ENCODE measurements at regions not wholly inside any gene's neighbourhood (a gene's known extent, or its start where the extent isn't known, plus 50 kb on each side); places are given as distances from the start of the nearest gene placed in this dataset.
A peak's percentile ranks its signal among the peaks of the same experiment; 100 is the strongest.

DNA sequence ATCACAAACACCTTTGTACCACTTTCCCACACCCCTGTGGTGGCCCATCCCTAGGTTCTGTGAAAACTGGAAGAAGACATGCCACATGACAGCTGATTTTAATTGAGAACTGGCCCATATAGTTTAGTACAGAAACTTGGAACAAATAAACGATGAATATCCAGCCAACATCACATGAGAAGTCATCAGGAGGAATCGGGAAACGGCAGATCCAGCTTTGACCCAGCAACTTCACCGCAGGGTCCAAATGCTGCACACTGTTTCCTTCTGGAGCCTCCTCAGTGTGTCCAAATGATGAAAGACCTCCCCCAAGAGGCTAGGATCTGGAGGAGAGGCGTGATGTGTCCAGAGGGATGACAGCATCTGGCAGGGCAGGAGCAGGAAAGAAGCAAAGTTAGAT lies 75.5 kb downstream of the COPS8 start:
- Mint-ChIP-seq H3K4me1 (peaks cover 24% of the 10 kb centered on the region), H3K9me3 (no peaks in the 10 kb centered on the region), H3K27ac (no peak overlapping the region), H3K27me3 (peaks cover 4% of the 10 kb centered on the region), H3K4me3 (no peak overlapping the region), H3K36me3 (ENCODE audit: low read depth) (no peaks in the 10 kb centered on the region)
- DNase-seq (no peak), ATAC-seq (no peak)

DNA sequence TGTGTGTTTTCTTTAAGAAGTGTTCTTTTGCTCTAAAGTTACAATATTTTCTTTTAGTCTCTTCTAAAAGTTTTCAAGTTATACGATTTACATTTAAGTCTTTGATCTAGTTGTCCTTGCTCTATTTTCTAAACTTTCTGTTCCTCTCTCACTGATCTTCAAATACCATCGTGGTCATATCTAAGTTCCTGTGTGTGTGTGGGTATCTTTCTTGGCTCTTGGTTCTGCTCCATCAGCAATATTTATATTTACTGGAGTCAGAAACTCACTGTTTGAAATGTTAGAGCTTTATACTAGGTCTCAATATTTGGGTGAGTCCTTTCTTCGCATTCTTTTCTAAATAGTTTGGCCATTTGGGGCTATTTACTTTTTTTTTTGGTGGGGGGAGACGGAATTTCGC lies 77.3 kb downstream of the COPS8 start:
- H3K9me3 Mint-ChIP-seq, result peaks cover 3% of the 10 kb centered on the region
- peaks cover 10% of the 10 kb centered on the region for H3K27me3 Mint-ChIP-seq
- no peak overlapping the region for H3K27ac Mint-ChIP-seq
- DNase-seq (no peak), ATAC-seq (no peak)
- peaks cover 12% of the 10 kb centered on the region for H3K4me1 Mint-ChIP-seq
- no peak overlapping the region for H3K4me3 Mint-ChIP-seq
- H3K36me3 Mint-ChIP-seq (ENCODE audit: low read depth), result no peaks in the 10 kb centered on the region

DNA sequence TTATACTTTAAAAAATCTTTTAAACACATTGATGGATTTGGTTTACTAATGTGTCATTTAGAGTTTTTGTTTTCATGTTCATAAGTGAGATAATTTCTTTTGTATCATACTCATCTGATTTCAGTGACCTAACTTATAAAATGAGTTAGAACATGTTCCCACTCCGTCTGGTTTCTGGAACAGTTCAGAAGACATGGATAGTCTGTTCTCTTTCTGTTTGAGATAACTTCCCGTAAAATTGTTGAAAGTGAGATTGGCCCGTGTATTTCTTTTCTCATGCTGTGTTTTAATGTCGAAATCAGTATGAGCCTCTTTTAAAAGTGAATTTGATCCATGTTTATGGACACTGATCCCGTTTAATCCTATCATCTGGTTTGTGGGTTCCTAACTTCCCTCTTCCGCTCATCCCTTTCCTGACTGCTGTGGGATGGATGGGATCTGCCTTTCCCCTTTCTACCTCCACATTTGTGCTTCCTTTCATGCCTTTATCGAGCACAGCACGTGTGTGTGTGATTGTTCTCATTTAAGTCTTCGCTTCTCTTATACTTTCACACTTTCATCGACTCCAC lies 78.9 kb downstream of the COPS8 start:
- peaks cover 13% of the 10 kb centered on the region for H3K27me3 Mint-ChIP-seq
- no peak overlapping the region for H3K27ac Mint-ChIP-seq
- no peaks in the 10 kb centered on the region for H3K36me3 Mint-ChIP-seq (ENCODE audit: low read depth)
- peaks cover under 1% of the 10 kb centered on the region for H3K4me1 Mint-ChIP-seq
- no peak for ATAC-seq
- no peak for DNase-seq
- H3K9me3 Mint-ChIP-seq, result peaks cover 7% of the 10 kb centered on the region
- no peak overlapping the region for H3K4me3 Mint-ChIP-seq

DNA sequence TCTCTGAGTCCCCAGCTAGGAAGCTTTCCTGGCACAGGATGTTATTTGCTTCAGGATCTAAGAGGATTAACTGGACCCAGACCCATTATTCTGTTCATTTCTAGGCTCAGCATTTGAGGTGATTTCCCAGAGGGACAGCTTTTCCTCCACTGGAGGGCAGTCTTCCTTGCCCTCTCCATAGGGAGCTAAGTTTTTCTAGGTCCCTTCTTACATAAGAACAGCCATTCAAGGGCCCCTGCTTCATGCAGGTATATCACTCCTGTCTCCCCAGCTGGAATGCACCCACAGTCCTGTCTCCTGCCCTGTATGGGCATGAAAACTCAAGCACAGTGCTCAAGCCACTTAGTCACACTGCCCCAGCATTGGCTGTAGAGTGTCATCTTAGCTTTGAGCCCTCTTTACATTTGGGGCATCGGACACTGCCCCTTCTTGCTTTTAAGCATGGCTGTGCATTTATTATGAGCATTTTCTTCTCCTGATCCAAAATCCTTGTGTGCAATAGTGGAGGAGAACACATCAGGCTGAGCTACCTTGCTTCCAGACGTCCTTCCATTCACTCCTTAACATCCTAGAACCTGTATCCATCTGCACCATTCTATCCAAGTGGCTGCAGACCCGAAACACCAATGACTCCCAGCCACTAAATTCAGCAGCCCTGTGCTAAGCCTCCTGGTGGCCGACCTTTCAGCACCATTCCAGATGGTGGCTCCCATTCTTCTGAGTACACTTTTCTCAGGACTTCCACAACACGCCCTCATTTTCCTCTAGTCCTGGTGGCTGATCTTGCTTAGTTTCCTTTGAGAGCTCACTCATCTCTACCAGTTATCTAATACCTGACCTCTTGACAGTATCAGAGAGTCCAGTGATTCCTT lies 80.0 kb downstream of the COPS8 start:
- Mint-ChIP-seq H3K4me3 (no peak overlapping the region), H3K9me3 (peaks cover 7% of the 10 kb centered on the region)
- no peak for ATAC-seq

DNA sequence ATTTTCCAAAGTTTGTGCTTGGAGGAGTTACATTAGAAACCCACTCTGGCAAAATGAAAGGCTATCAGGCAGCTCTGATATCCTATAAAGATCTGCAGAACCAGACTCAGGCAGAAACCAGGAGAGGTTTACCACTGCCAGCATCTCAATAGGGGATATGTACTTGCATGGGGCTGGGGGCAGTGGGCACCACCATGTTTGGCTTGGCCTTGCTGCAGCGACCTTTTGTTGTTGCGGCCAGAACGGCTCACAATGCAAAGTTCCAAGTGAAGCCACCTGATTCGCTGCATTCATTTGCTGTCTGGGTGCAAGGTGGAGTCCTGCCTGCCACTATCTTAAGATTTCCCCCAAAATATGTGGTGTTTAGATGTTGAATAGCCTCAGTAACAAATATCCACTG lies 81.3 kb downstream of the COPS8 start:
- peaks cover 14% of the 10 kb centered on the region for H3K27me3 Mint-ChIP-seq
- peaks cover 7% of the 10 kb centered on the region for H3K9me3 Mint-ChIP-seq

More for the DNA sequence above, 80.0 kb downstream of the COPS8 start:
- DNase-seq, result no peak
- H3K27me3 Mint-ChIP-seq, result peaks cover 13% of the 10 kb centered on the region
- no peaks in the 10 kb centered on the region for H3K36me3 Mint-ChIP-seq (ENCODE audit: low read depth)
- no peaks in the 10 kb centered on the region for H3K4me1 Mint-ChIP-seq
- H3K27ac Mint-ChIP-seq, result no peak overlapping the region

DNA sequence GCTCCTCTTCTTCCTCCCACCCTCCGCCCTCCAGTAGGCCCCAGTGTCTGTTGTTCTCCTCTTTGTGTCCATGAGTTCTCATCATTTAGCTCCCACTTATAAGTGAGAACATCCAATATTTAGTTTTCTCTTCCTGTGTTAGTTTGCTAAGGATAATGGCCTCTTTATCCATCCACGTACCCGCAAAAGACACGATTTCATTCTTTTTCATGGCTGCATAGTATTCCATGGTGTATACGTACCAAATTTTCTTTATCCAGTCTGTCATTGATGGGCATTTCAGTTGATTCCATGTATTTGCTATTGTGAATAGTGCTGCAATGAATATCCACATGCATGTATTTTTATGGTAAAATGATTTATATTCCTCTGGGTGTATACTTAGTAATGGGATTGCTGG lies 82.2 kb downstream of the COPS8 start:
- no peak for ATAC-seq
- Mint-ChIP-seq H3K4me3 (no peak overlapping the region), H3K36me3 (ENCODE audit: low read depth) (no peaks in the 10 kb centered on the region), H3K27me3 (peaks cover 17% of the 10 kb centered on the region), H3K9me3 (peaks cover 7% of the 10 kb centered on the region), H3K27ac (no peak overlapping the region), H3K4me1 (no peaks in the 10 kb centered on the region)
- no peak for DNase-seq

More for the DNA sequence above, 81.3 kb downstream of the COPS8 start:
- no peaks in the 10 kb centered on the region for H3K4me1 Mint-ChIP-seq
- no peaks in the 10 kb centered on the region for H3K36me3 Mint-ChIP-seq (ENCODE audit: low read depth)
- H3K27ac Mint-ChIP-seq, result no peak overlapping the region
- no peak overlapping the region for H3K4me3 Mint-ChIP-seq
- no peak for DNase-seq
- ATAC-seq, result no peak

DNA sequence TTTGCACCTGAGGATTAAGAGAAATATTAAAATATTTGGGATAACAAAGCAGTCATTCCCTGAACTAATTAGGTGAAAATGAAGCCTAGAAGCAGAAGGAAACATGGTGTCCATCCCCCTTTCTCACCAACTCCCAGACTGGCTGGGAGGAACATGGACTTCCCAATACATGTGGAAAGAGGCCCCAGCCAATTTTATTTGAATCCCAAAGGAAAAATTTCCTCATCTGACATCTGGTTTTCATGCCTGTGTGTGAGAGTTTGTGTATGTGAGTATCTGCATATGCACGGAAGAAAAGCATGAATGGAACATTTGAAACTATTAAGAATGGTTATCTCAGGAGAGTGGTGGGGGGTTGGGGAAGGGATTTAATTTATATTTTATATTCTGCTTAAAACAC lies 84.3 kb downstream of the COPS8 start:
- Mint-ChIP-seq H3K4me1 (no peaks in the 10 kb centered on the region), H3K27ac (no peak overlapping the region), H3K27me3 (peaks cover 22% of the 10 kb centered on the region), H3K4me3 (no peak overlapping the region), H3K9me3 (peaks cover 11% of the 10 kb centered on the region), H3K36me3 (ENCODE audit: low read depth) (no peaks in the 10 kb centered on the region)
- no peak for ATAC-seq
- no peak for DNase-seq

DNA sequence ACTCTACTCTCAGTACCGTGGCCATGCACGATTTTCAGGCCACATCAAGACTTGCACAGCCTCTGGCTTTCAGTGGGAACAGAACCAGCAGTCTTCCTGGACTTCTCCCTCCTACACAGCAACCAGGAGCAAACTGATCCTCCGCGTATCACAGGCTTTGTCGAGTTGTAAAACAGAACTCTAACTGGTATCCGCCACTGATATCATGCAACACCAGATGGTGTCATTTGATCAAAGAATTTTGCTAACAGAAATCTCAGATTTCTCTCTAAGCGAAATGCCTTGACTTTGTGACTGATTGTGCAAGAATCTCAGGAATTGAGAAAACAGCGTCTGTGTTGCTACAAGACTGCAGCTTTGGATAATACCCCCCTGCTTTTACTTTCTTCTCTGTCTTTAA lies 85.7 kb downstream of the COPS8 start:
- no peak overlapping the region for H3K4me3 Mint-ChIP-seq
- H3K36me3 Mint-ChIP-seq (ENCODE audit: low read depth), result no peaks in the 10 kb centered on the region
- H3K27me3 Mint-ChIP-seq, result peaks cover 32% of the 10 kb centered on the region
- H3K9me3 Mint-ChIP-seq, result peaks cover 11% of the 10 kb centered on the region
- no peaks in the 10 kb centered on the region for H3K4me1 Mint-ChIP-seq
- DNase-seq (no peak), ATAC-seq (no peak)
- H3K27ac Mint-ChIP-seq, result no peak overlapping the region

DNA sequence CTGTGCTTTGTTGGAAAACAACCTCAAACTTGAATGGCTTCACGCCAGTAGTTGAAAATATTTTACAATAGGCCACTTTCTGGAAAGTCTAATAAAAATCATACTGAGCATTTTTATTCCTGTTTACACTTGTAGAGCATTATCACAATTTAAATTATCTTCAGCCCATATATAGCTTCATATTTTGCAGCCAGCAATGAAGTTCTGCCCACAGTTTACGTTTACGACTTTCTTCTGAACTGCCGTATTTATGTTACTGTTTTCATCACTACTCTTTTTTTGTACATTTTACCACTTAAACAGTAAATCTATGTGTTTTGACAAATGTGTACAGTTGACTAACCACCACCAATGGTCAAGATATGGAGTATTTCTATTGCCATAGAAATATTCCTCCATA lies 86.2 kb downstream of the COPS8 start:
- Mint-ChIP-seq H3K36me3 (ENCODE audit: low read depth) (no peaks in the 10 kb centered on the region), H3K9me3 (peaks cover 11% of the 10 kb centered on the region), H3K4me3 (no peak overlapping the region), H3K4me1 (no peaks in the 10 kb centered on the region), H3K27me3 (peaks cover 31% of the 10 kb centered on the region), H3K27ac (no peak overlapping the region)
- no peak for ATAC-seq
- no peak for DNase-seq

DNA sequence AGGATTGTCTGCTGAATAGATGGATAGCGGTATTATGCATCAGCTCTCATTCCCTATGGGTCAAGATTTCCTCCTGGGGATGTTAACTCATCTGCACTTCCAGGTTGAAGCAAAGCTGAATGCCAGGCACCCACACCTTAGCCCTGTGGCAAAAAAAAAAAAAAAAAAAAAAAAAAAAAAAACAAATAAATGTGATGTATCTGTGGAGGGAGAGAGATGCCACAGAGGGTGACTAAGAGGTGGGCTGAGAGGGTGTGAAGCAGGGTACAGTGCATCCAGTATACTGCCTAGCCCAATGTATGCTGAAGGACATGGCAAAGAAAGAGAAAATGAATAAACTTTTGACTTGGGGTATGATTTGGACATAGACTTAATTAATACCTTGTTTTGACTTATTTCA lies 91.4 kb downstream of the COPS8 start:
- H3K27me3 Mint-ChIP-seq, result peaks cover 30% of the 10 kb centered on the region
- H3K27ac Mint-ChIP-seq, result no peak overlapping the region
- no peak for ATAC-seq
- no peak overlapping the region for H3K4me3 Mint-ChIP-seq
- no peaks in the 10 kb centered on the region for H3K36me3 Mint-ChIP-seq (ENCODE audit: low read depth)
- DNase-seq, result no peak
- H3K9me3 Mint-ChIP-seq, result peaks cover 4% of the 10 kb centered on the region
- H3K4me1 Mint-ChIP-seq, result no peaks in the 10 kb centered on the region

DNA sequence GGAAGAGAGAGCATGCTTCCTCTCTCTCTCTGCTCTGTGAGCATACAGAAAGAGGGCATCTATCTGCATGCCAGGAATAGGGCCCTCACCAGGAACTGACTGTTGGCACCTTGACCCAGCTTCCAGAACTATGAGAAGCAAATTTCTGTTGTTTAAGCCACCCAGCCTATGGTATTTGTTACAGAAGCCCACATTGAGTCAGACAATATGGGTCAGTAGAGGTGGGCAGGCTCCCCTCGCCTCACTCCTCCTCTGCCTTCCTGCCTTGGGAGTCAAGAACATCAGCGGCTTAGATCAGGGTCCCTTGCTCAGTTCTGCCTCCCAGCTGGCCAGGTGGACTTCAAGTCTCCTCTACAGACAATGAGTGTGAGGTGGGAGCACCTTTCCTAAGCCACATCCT lies 92.3 kb downstream of the COPS8 start:
- H3K9me3 Mint-ChIP-seq, result peaks cover 4% of the 10 kb centered on the region

DNA sequence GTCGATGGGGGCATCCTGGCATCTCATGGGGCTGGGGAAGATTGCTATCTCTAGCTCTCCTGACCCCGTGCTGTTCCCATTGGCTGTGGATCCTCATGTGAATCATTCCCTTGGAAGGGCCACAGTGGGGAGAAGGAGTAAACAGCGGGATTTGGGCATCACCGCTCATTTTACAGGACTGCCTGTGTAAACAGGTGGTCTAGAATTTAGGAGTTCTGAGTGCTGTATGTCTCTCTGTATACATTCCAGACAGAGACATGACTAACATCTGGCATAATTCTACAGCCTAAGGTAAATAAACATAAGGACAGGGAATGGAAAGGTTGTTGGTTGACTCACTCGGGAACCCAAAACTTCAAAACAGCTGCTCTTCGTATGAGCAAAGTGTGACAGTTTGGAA lies 92.7 kb downstream of the COPS8 start:
- Mint-ChIP-seq H3K27me3 (peaks cover 25% of the 10 kb centered on the region), H3K9me3 (peaks cover 4% of the 10 kb centered on the region), H3K4me1 (no peaks in the 10 kb centered on the region), H3K36me3 (ENCODE audit: low read depth) (no peaks in the 10 kb centered on the region), H3K27ac (no peak overlapping the region), H3K4me3 (no peak overlapping the region)
- DNase-seq, result no peak
- ATAC-seq, result peak; percentile 43

More for the DNA sequence above, 92.3 kb downstream of the COPS8 start:
- ATAC-seq (no peak), DNase-seq (no peak)
- H3K4me3 Mint-ChIP-seq, result no peak overlapping the region
- H3K4me1 Mint-ChIP-seq, result no peaks in the 10 kb centered on the region
- H3K27me3 Mint-ChIP-seq, result peaks cover 27% of the 10 kb centered on the region
- no peak overlapping the region for H3K27ac Mint-ChIP-seq
- no peaks in the 10 kb centered on the region for H3K36me3 Mint-ChIP-seq (ENCODE audit: low read depth)

DNA sequence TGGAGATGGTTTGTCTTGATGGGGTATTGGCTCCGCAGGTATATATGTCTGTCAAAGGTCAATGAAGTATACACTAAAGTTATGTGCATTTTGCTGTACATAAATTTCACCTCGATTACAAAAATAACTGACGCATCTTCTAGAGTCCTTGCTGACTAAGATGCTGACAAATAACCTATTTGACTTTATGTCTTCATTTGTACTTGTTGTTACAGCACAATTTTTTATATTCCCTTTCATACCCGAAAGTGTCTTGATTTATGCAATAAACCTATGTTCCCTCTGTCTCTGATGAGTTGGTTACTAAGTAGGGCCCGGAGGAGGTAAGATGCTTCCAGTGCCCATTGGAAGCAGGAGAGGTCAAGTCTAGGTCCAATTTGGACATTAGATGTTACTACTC lies 93.5 kb downstream of the COPS8 start:
- Mint-ChIP-seq H3K4me1 (peaks cover 1% of the 10 kb centered on the region), H3K36me3 (ENCODE audit: low read depth) (no peaks in the 10 kb centered on the region), H3K27ac (no peak overlapping the region), H3K4me3 (no peak overlapping the region), H3K9me3 (peaks cover 4% of the 10 kb centered on the region), H3K27me3 (peaks cover 22% of the 10 kb centered on the region)
- no peak for ATAC-seq
- DNase-seq, result no peak

DNA sequence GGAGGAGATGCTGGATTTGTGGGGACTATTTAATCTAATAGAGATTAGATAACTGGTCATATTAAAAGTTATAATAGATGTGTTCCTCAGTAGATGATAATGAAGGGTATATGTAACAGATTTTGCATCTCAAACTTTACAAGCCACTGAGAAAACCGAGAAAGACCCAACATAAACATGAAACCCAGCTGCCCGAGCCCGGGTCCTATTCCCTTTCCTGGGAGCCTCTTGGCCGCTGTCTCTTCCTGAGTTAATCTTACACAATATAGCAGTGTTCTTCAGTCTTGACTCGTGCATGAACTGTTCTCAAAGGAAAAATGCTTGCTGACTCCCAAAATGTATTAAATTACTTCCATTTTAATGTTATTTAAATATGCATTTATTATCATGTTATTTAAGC lies 94.5 kb downstream of the COPS8 start:
- Mint-ChIP-seq H3K4me3 (no peak overlapping the region), H3K36me3 (ENCODE audit: low read depth) (no peaks in the 10 kb centered on the region), H3K27me3 (peaks cover 25% of the 10 kb centered on the region), H3K9me3 (no peaks in the 10 kb centered on the region), H3K4me1 (peaks cover 5% of the 10 kb centered on the region), H3K27ac (no peak overlapping the region)
- no peak for ATAC-seq
- DNase-seq, result no peak

DNA sequence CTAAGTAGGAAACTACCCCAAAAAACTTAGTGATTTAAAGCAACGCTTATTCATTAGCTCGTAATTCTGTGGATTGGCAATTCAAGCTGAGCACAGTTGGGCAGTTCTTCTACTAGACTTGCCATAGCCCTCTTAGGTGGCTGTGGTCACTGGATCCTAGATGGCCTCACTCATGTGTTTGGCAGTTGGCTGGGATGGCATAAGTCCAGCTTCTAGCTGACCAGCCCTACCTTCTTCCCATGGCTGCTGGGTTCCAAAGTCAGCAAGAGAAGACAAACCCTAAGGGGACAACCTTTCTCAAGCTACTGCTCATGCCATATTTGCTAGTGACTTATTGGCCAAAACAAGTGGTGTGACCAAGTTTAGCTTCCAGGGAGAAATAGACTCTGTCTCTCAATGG lies 95.3 kb downstream of the COPS8 start:
- no peak for DNase-seq
- Mint-ChIP-seq H3K4me3 (no peak overlapping the region), H3K9me3 (no peaks in the 10 kb centered on the region), H3K4me1 (peaks cover 5% of the 10 kb centered on the region), H3K27ac (no peak overlapping the region), H3K36me3 (ENCODE audit: low read depth) (no peaks in the 10 kb centered on the region), H3K27me3 (peaks cover 20% of the 10 kb centered on the region)
- no peak for ATAC-seq

Data from activated naive CD8-positive, alpha-beta T cell treated with anti-CD3 and anti-CD28 coated beads, Interleukin-2, amount 50 U/mL, for 24 hours (primary cell).